WTC11 (cell line): ENCODE measurements at regions not wholly inside any gene's neighbourhood (a gene's known extent, or its start where the extent isn't known, plus 50 kb on each side); places are given as distances from the start of the nearest gene placed in this dataset.

ENCODE experiments used
- ATAC-seq: fragments of 200-7000 bp; cut with Tn5 transposase; 2 replicates; pipeline ENCODE4 v1.10.0; 2021; ENCODE audit warnings: mild to moderate bottlenecking, moderate library complexity
- CTCF ChIA-PET: fragments of 300-600 bp; sonication (Branson Sonifier 250); formaldehyde crosslinking; loops from one replicate; lab custom pipeline; 2021; ENCODE audit warnings: antibody characterized with exemption; lab: Charles Lee
- POLR2A ChIA-PET: fragments of 350-600 bp; sonication (Branson Sonifier 250); formaldehyde crosslinking; loops from one replicate; lab custom pipeline; 2021; ENCODE audit warnings: antibody characterized with exemption; lab: Charles Lee
- DNase-seq: peaks from one replicate; pipeline ENCODE4 v3.0.0; 2021; ENCODE audit warnings: low spot score
- H3K27ac Mint-ChIP-seq: 2 replicates; pipeline ENCODE4 v1.8.0; 2021; ENCODE audit warnings: mixed read lengths
- H3K27me3 Mint-ChIP-seq: 2 replicates; pipeline ENCODE4 v1.8.0; 2021; ENCODE audit warnings: low read depth, mild to moderate bottlenecking, moderate library complexity, mixed read lengths
- H3K36me3 Mint-ChIP-seq: 2 replicates; pipeline ENCODE4 v1.8.0; 2021; ENCODE audit warnings: mixed read lengths
- H3K4me1 Mint-ChIP-seq: 2 replicates; pipeline ENCODE4 v1.8.0; 2022; ENCODE audit warnings: mixed read lengths
- H3K4me3 Mint-ChIP-seq: 2 replicates; pipeline ENCODE4 v1.8.0; 2021; ENCODE audit warnings: mild to moderate bottlenecking, moderate library complexity, mixed read lengths
- H3K9me3 Mint-ChIP-seq: 2 replicates; pipeline ENCODE4 v1.8.0; 2021; ENCODE audit warnings: mixed read lengths
- EMX1 ChIP-seq: fragments of 250-450 bp; sonication (Bioruptor Pico); IDR thresholded peaks from 2 replicates; pipeline ENCODE4 v1.8.0; 2021; ENCODE audit warnings: mild to moderate bottlenecking
- FOXP1 ChIP-seq: sonication (generic); formaldehyde crosslinking; IDR thresholded peaks from 2 replicates; pipeline ENCODE4 v1.8.0; 2022; ENCODE audit warnings: missing genetic modification reagents, mild to moderate bottlenecking, moderate library complexity, borderline replicate concordance
- GTF2I ChIP-seq: fragments of 250-450 bp; sonication (Bioruptor Pico); conservative IDR thresholded peaks from 2 replicates; pipeline ENCODE4 v1.4.0; 2021; ENCODE audit warnings: mild to moderate bottlenecking
- HMGXB4 ChIP-seq: sonication (generic); formaldehyde crosslinking; IDR thresholded peaks from 2 replicates; pipeline ENCODE4 v1.8.1; 2023; ENCODE audit warnings: mild to moderate bottlenecking, moderate library complexity, missing genetic modification reagents
- JAZF1 ChIP-seq: fragments of 250-450 bp; sonication (Bioruptor Pico); IDR thresholded peaks from 2 replicates; pipeline ENCODE4 v1.9.0; 2021; ENCODE audit warnings: moderate library complexity, mild to moderate bottlenecking, inconsistent platforms
- JUN ChIP-seq: sonication (generic); formaldehyde crosslinking; IDR thresholded peaks from 2 replicates; pipeline ENCODE4 v1.8.0; 2023; ENCODE audit warnings: mild to moderate bottlenecking, missing genetic modification reagents
- MXD4 ChIP-seq: fragments of 250-450 bp; sonication (Bioruptor Pico); IDR thresholded peaks from 2 replicates; pipeline ENCODE4 v1.8.0; 2021; ENCODE audit warnings: mild to moderate bottlenecking, moderate library complexity, borderline replicate concordance
- NFATC4 ChIP-seq: fragments of 250-450 bp; sonication (Bioruptor Pico); IDR thresholded peaks from 2 replicates; pipeline ENCODE4 v1.9.0; 2021; ENCODE audit warnings: mild to moderate bottlenecking
- NR1H2 ChIP-seq: sonication (generic); formaldehyde crosslinking; IDR thresholded peaks from 2 replicates; pipeline ENCODE4 v1.9.0; 2021; ENCODE audit warnings: mild to moderate bottlenecking, moderate library complexity, missing genetic modification reagents
- NR3C1 ChIP-seq: sonication (generic); formaldehyde crosslinking; conservative IDR thresholded peaks from 2 replicates; pipeline ENCODE4 v1.8.1; 2023; ENCODE audit warnings: low read depth, mild to moderate bottlenecking, missing genetic modification reagents
- OVOL2 ChIP-seq: fragments of 250-450 bp; sonication (Bioruptor Pico); IDR thresholded peaks from 2 replicates; pipeline ENCODE4 v1.9.0; 2021; ENCODE audit warnings: mild to moderate bottlenecking, borderline replicate concordance
- SMAD4 ChIP-seq: sonication (generic); formaldehyde crosslinking; IDR thresholded peaks from 2 replicates; pipeline ENCODE4 v1.8.0; 2022; ENCODE audit warnings: mild to moderate bottlenecking, missing genetic modification reagents
- SP1 ChIP-seq: sonication (generic); formaldehyde crosslinking; conservative IDR thresholded peaks from 2 replicates; pipeline ENCODE4 v1.8.1; 2022; ENCODE audit warnings: missing genetic modification reagents
- ZNF121 ChIP-seq: sonication (generic); formaldehyde crosslinking; IDR thresholded peaks from 2 replicates; pipeline ENCODE4 v1.8.0; 2023; ENCODE audit warnings: missing genetic modification reagents
- ZNF317 ChIP-seq: sonication (generic); formaldehyde crosslinking; IDR thresholded peaks from 2 replicates; pipeline ENCODE4 v1.8.1; 2023; ENCODE audit warnings: low read depth, mild to moderate bottlenecking, moderate library complexity, missing genetic modification reagents, borderline replicate concordance
- ZNF416 ChIP-seq: fragments of 250-450 bp; sonication (Bioruptor Pico); IDR thresholded peaks from 2 replicates; pipeline ENCODE4 v1.9.0; 2021; ENCODE audit warnings: mild to moderate bottlenecking, inconsistent platforms
- TF ChIP-seq, protein P1 (sequence below): sonication (generic); formaldehyde crosslinking; IDR thresholded peaks from 2 replicates; pipeline ENCODE4 v1.8.0; 2023; ENCODE audit warnings: mild to moderate bottlenecking, missing genetic modification reagents
- TF ChIP-seq, protein P2 (sequence below): sonication (generic); formaldehyde crosslinking; IDR thresholded peaks from 2 replicates; pipeline ENCODE4 v1.8.1; 2022; ENCODE audit warnings: missing genetic modification reagents, borderline replicate concordance

GRCh38 chr4:152000518-152000917, 239.7 kb upstream of the GATB start:
- Mint-ChIP-seq H3K27me3 (no peaks in the 10 kb centered on the region), H3K4me3 (no peak overlapping the region), H3K27ac (no peak overlapping the region), H3K9me3 (peaks cover 3% of the 10 kb centered on the region; the same call in 1 of the 2 replicates), H3K36me3 (no peaks in the 10 kb centered on the region), H3K4me1 (peaks cover 18% of the 10 kb centered on the region)
- TF ChIP-seq NR1H2 (no peak), FOXP1 (CRISPR knock-in tag) (no peak), SP1 (CRISPR knock-in tag) (no peak), NR3C1 (CRISPR knock-in tag) (no peak), ZNF121 (no peak)
- ChIA-PET CTCF (no interaction called here), POLR2A (no interaction called here)
- no peak for DNase-seq
- no peak for ATAC-seq

GRCh38 chr4:151998723-151999122, 237.9 kb upstream of the GATB start:
- DNase-seq = no peak
- POLR2A ChIA-PET = no interaction called here
- no peak overlapping the region for H3K4me3 Mint-ChIP-seq
- CTCF ChIA-PET = no interaction called here
- TF ChIP-seq MXD4 (CRISPR knock-in tag) (no peak), SP1 (CRISPR knock-in tag) (no peak), HMGXB4 (no peak), JAZF1 (CRISPR knock-in tag) (no peak), NFATC4 (CRISPR knock-in tag) (no peak), GTF2I (CRISPR knock-in tag) (no peak), EMX1 (CRISPR knock-in tag) (no peak), ZNF416 (CRISPR knock-in tag) (no peak), JUN (no peak), SMAD4 (CRISPR knock-in tag) (no peak), ZNF317 (CRISPR knock-in tag) (no peak), OVOL2 (CRISPR knock-in tag) (no peak), FOXP1 (CRISPR knock-in tag) (no peak)
- TF ChIP-seq, protein P1, sequence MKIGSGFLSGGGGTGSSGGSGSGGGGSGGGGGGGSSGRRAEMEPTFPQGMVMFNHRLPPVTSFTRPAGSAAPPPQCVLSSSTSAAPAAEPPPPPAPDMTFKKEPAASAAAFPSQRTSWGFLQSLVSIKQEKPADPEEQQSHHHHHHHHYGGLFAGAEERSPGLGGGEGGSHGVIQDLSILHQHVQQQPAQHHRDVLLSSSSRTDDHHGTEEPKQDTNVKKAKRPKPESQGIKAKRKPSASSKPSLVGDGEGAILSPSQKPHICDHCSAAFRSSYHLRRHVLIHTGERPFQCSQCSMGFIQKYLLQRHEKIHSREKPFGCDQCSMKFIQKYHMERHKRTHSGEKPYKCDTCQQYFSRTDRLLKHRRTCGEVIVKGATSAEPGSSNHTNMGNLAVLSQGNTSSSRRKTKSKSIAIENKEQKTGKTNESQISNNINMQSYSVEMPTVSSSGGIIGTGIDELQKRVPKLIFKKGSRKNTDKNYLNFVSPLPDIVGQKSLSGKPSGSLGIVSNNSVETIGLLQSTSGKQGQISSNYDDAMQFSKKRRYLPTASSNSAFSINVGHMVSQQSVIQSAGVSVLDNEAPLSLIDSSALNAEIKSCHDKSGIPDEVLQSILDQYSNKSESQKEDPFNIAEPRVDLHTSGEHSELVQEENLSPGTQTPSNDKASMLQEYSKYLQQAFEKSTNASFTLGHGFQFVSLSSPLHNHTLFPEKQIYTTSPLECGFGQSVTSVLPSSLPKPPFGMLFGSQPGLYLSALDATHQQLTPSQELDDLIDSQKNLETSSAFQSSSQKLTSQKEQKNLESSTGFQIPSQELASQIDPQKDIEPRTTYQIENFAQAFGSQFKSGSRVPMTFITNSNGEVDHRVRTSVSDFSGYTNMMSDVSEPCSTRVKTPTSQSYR = no peak
- TF ChIP-seq, protein P2, sequence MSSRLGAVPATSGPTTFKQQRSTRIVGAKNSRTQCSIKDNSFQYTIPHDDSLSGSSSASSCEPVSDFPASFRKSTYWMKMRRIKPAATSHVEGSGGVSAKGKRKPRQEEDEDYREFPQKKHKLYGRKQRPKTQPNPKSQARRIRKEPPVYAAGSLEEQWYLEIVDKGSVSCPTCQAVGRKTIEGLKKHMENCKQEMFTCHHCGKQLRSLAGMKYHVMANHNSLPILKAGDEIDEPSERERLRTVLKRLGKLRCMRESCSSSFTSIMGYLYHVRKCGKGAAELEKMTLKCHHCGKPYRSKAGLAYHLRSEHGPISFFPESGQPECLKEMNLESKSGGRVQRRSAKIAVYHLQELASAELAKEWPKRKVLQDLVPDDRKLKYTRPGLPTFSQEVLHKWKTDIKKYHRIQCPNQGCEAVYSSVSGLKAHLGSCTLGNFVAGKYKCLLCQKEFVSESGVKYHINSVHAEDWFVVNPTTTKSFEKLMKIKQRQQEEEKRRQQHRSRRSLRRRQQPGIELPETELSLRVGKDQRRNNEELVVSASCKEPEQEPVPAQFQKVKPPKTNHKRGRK = no peak
- H3K4me1 Mint-ChIP-seq = peaks cover 19% of the 10 kb centered on the region
- ATAC-seq = no peak
- H3K9me3 Mint-ChIP-seq = peaks cover 16% of the 10 kb centered on the region
- peaks cover 9% of the 10 kb centered on the region for H3K36me3 Mint-ChIP-seq
- no peaks in the 10 kb centered on the region for H3K27me3 Mint-ChIP-seq
- no peak overlapping the region for H3K27ac Mint-ChIP-seq

- ATAC-seq = no peak
- no peak for TF ChIP-seq NR3C1 (CRISPR knock-in tag)
- H3K4me3 Mint-ChIP-seq = no peak overlapping the region
Measured at GRCh38 chr4:151997461-151997860, 236.7 kb upstream of the GATB start.

More at GRCh38 chr4:151997461-151997860, 236.7 kb upstream of the GATB start:
- Mint-ChIP-seq H3K36me3 (peaks cover 11% of the 10 kb centered on the region), H3K9me3 (peaks cover 16% of the 10 kb centered on the region), H3K4me1 (peaks cover 31% of the 10 kb centered on the region), H3K27me3 (no peaks in the 10 kb centered on the region), H3K27ac (no peak overlapping the region)
- POLR2A ChIA-PET = no interaction called here
- DNase-seq = no peak
- CTCF ChIA-PET = interaction anchor here (1.0 kb wide), 1 partner anchor 48 kb away, joined by 3 read pairs; no protein-coding TSS in a partner anchor
